Fibroblast of gingiva (primary cell): ENCODE measurements at regions not wholly inside any gene's neighbourhood (a gene's known extent, or its start where the extent isn't known, plus 50 kb on each side); places are given as distances from the start of the nearest gene placed in this dataset.

Experiments
- DNase-seq: peaks from one replicate; pipeline ENCODE4 v3.0.0-alpha.2; 2011; ENCODE audit warnings: low read depth

GRCh38 chr9:78919701-78920100 is 622.8 kb downstream of the PSAT1 start:
- DNase-seq = no peak

GRCh38 chr9:78921341-78921740 is 624.4 kb downstream of the PSAT1 start:
- no peak for DNase-seq

- DNase-seq = no peak
Observed at GRCh38 chr9:78923966-78924659, 627.2 kb downstream of the PSAT1 start.

GRCh38 chr9:78927099-78927940 is 630.4 kb downstream of the PSAT1 start:
- DNase-seq = no peak

- DNase-seq = peak; percentile 7
Observed at GRCh38 chr9:78928625-78929405, 631.9 kb downstream of the PSAT1 start.

- DNase-seq = no peak
Observed at GRCh38 chr9:78930281-78930680, 633.4 kb downstream of the PSAT1 start.

GRCh38 chr9:78932849-78933627 is 636.1 kb downstream of the PSAT1 start:
- DNase-seq = peak; percentile 48

GRCh38 chr9:78934880-78935279 is 636.9 kb upstream of the TLE4 start:
- no peak for DNase-seq

GRCh38 chr9:78938821-78939220 is 632.9 kb upstream of the TLE4 start:
- DNase-seq = peak; percentile 4

- no peak for DNase-seq
Observed at GRCh38 chr9:78939311-78940065, 632.3 kb upstream of the TLE4 start.

GRCh38 chr9:78940121-78940855 is 631.5 kb upstream of the TLE4 start:
- DNase-seq = peak; percentile 1

- DNase-seq = peak; percentile 69
Observed at GRCh38 chr9:78954286-78954685, 617.5 kb upstream of the TLE4 start.

GRCh38 chr9:78958892-78959291 is 612.9 kb upstream of the TLE4 start:
- no peak for DNase-seq

GRCh38 chr9:78962156-78962555 is 609.6 kb upstream of the TLE4 start:
- no peak for DNase-seq

GRCh38 chr9:78963911-78964310 is 607.9 kb upstream of the TLE4 start:
- DNase-seq = no peak

GRCh38 chr9:78967596-78968217 is 604.1 kb upstream of the TLE4 start:
- no peak for DNase-seq

GRCh38 chr9:78970375-78970774 is 601.4 kb upstream of the TLE4 start:
- DNase-seq = no peak

GRCh38 chr9:78971540-78971939 is 600.2 kb upstream of the TLE4 start:
- DNase-seq = no peak

GRCh38 chr9:78972303-78972999 is 599.3 kb upstream of the TLE4 start:
- DNase-seq = no peak
